Psoas muscle (tissue), 7 donors: ENCODE measurements at regions not wholly inside any gene's neighbourhood (a gene's known extent, or its start where the extent isn't known, plus 50 kb on each side); places are given as distances from the start of the nearest gene placed in this dataset.

Experiments
- ATAC-seq, 4 donors: fragments of 200-7000 bp; cut with Tn5 transposase; one replicate each; pipeline ENCODE4 v1.9.1; 2020; ENCODE audit warnings: moderate library complexity in 3 of 4, mild to moderate bottlenecking in 2 of 4
- DNase-seq, 2 donors: peaks; one replicate each; pipeline ENCODE4 v3.0.0-alpha.2; 2020
- H3K27ac ChIP-seq: fragments of 200-600 bp; one replicate; pipeline ENCODE4 v1.8.0; 2022
- H3K27me3 ChIP-seq, 3 donors: fragments of 200-600 bp in 1 of 3; one replicate each; pipeline versions ENCODE4 v1.6.1 to v1.8.0; 2013 to 2022; ENCODE audit warnings: low read length in 2 of 3, mild to moderate bottlenecking in 2 of 3, moderate library complexity in 1 of 3; ENCODE audit not compliant: insufficient read depth in 3 of 3
- H3K36me3 ChIP-seq, 2 donors: fragments of 200-600 bp in 1 of 2; one replicate each; pipeline versions ENCODE4 v1.6.1 to v1.8.0; 2013 to 2022; ENCODE audit warnings: low read depth in 1 of 2, mild to moderate bottlenecking in 1 of 2, moderate library complexity in 1 of 2; ENCODE audit not compliant: insufficient read depth in 1 of 2
- H3K4me1 ChIP-seq: fragments of 200-600 bp; one replicate; pipeline ENCODE4 v1.8.0; 2022
- H3K4me3 ChIP-seq: fragments of 200-600 bp; one replicate; pipeline ENCODE4 v1.8.0; 2022; ENCODE audit warnings: mild to moderate bottlenecking
- H3K9me3 ChIP-seq: fragments of 200-600 bp; one replicate; pipeline ENCODE4 v1.8.0; 2022
- CTCF ChIP-seq: fragments of 200-600 bp; IDR thresholded peaks from one replicate; pipeline ENCODE4 v1.8.0; 2022; ENCODE audit warnings: antibody characterized with exemption
- WGBS, 3 donors: extraction: QIAGEN DNeasy Blood & Tissue Kit; methylation state at CpG; one replicate each; pipeline versions ENCODE4 v1.1.6 to v1.1.7; 2013; 5-methylcytosine and 5-hydroxymethylcytosine counted together
- intact Hi-C, 2 donors: fragments of 100-400 bp; cut with DNase I; formaldehyde crosslinking; loops; one replicate each; pipeline versions ENCODE4 v1.11.0 to v1.14.2; 2022
- donor health status: healthy with polysubstance abuse.
- donor health status: DM: no; HTN: no; CAD: no; lungs with moderate emphysema.
- donor health status: Bipolar disorder and iron deficiency.
- donor health status: healthy.
- donor health status: DM: yes; HTN: yes; CAD: no.
- donor health status: DM: no; HTN: no; CAD: no.
- donor health status: DM: yes; HTN: yes; CAD: no.

DNA sequence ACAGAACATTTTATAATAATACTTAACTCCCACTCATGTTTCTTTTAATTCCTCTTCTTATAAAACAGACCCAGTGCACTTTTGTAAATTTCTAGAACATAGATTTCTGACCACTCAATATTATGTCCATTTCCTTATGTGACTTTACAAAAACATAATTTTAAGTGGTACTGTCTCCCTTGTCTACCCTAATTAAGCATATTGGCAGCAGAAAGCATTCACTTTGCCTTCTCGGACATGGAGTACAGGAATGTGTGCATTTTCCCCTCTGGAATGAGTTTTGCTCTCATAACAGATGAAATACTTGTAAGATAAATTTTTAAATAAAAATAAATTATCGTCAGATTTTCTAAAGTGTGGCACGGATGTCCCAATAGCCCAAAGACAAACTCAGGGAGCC, 129.5 kb upstream of the MDM1 start:
- intact Hi-C loops: no loop called here
- no peak for TF ChIP-seq CTCF
- 79 to 81% (median 79%) methylated on average over 3 of the region's 3 CpGs for WGBS, 3 donors
- no peaks in the 10 kb centered on the region for H3K9me3 ChIP-seq
- H3K27me3 ChIP-seq: no peaks in the 10 kb centered on the region
- no peaks in the 10 kb centered on the region for H3K4me1 ChIP-seq
- ATAC-seq: no peak
- no peak overlapping the region for H3K27ac ChIP-seq
- no peak overlapping the region for H3K4me3 ChIP-seq
- no peak for DNase-seq
- no peaks in the 10 kb centered on the region for H3K36me3 ChIP-seq

GRCh38 chr12:68462803-68463202, 130.6 kb upstream of the MDM1 start:
- ATAC-seq (no peak), DNase-seq (no peak)
- Histone ChIP-seq H3K27ac (no peak overlapping the region), H3K9me3 (no peaks in the 10 kb centered on the region), H3K27me3 (no peaks in the 10 kb centered on the region), H3K4me3 (no peak overlapping the region), H3K4me1 (no peaks in the 10 kb centered on the region), H3K36me3 (no peaks in the 10 kb centered on the region)
- intact Hi-C loops: no loop called here
- TF ChIP-seq CTCF: no peak
- 65 to 78% (median 77%) methylated on average over 4 of the region's 4 CpGs for WGBS, 3 donors

GRCh38 chr12:68465227-68465626, 133.1 kb upstream of the MDM1 start:
- H3K27ac ChIP-seq: no peak overlapping the region
- no peak for TF ChIP-seq CTCF
- H3K4me3 ChIP-seq: no peak overlapping the region
- no peak for ATAC-seq
- H3K27me3 ChIP-seq: no peaks in the 10 kb centered on the region
- intact Hi-C loops: no loop called here
- H3K4me1 ChIP-seq: no peaks in the 10 kb centered on the region
- 74 to 81% (median 78%) methylated on average over 2 of the region's 2 CpGs for WGBS, 3 donors
- H3K9me3 ChIP-seq: no peaks in the 10 kb centered on the region
- DNase-seq: no peak
- H3K36me3 ChIP-seq: no peaks in the 10 kb centered on the region

- ATAC-seq: no peak
- 81 to 91% (median 90%) methylated on average over 3 of the region's 3 CpGs for WGBS, 3 donors
- intact Hi-C loops: no loop called here
- Histone ChIP-seq H3K36me3 (no peaks in the 10 kb centered on the region), H3K27ac (no peak overlapping the region), H3K9me3 (no peaks in the 10 kb centered on the region), H3K4me3 (no peak overlapping the region), H3K4me1 (no peaks in the 10 kb centered on the region), H3K27me3 (no peaks in the 10 kb centered on the region)
- no peak for DNase-seq
- no peak for TF ChIP-seq CTCF
Observed at GRCh38 chr12:68467514-68467913, 135.4 kb upstream of the MDM1 start.

DNA sequence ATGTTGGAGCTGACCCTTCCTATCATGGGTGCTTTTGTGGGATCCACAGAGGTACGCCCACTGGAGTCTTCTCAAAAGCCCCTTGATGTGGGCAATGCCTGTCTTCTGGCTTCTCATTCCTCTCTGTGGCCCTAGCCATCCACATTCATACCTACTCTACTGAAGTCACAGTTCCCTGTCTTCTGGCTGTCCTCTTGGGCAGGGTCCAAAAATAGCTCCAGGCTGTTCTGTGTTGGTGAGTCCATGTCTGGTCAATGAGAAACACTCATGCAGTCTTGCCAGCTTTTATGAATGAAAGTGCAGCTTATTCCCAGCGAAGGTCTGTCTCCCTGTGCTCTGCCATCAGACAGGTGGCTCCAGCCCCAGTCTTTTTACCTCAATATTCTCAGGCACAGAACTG, 135.9 kb upstream of the MDM1 start:
- H3K27me3 ChIP-seq: no peaks in the 10 kb centered on the region
- no peaks in the 10 kb centered on the region for H3K36me3 ChIP-seq
- no peak for TF ChIP-seq CTCF
- ATAC-seq (no peak), DNase-seq (no peak)
- intact Hi-C loops: no loop called here
- H3K9me3 ChIP-seq: no peaks in the 10 kb centered on the region
- no peak overlapping the region for H3K4me3 ChIP-seq
- WGBS, 3 donors: 79 to 93% (median 86%) methylated on average over 2 of the region's 2 CpGs
- H3K27ac ChIP-seq: no peak overlapping the region
- H3K4me1 ChIP-seq: no peaks in the 10 kb centered on the region
